ENCODE measurements at regions not wholly inside any gene's neighbourhood (a gene's known extent, or its start where the extent isn't known, plus 50 kb on each side); places are given as distances from the start of the nearest gene placed in this dataset.

- H3K36me3 Mint-ChIP-seq = no peaks in the 10 kb centered on the region
- no peak overlapping the region for H3K27ac Mint-ChIP-seq
- no peaks in the 10 kb centered on the region for H3K27me3 Mint-ChIP-seq
Observed at GRCh38 chr4:58935332-58935731, 1825.1 kb upstream of the IGFBP7 start.

GRCh38 chr4:58936436-58936835 lies 1826.3 kb upstream of the IGFBP7 start:
- H3K27ac Mint-ChIP-seq = no peak overlapping the region
- H3K27me3 Mint-ChIP-seq = no peaks in the 10 kb centered on the region
- H3K9me3 Mint-ChIP-seq (ENCODE audit: low read depth) = peaks cover 29% of the 10 kb centered on the region
- H3K4me3 Mint-ChIP-seq = no peak overlapping the region
- no peaks in the 10 kb centered on the region for H3K36me3 Mint-ChIP-seq
- no peaks in the 10 kb centered on the region for H3K4me1 Mint-ChIP-seq (ENCODE audit: low read depth)

More at GRCh38 chr4:58935332-58935731, 1825.1 kb upstream of the IGFBP7 start:
- Mint-ChIP-seq H3K9me3 (ENCODE audit: low read depth) (peaks cover 36% of the 10 kb centered on the region), H3K4me1 (ENCODE audit: low read depth) (no peaks in the 10 kb centered on the region), H3K4me3 (no peak overlapping the region)

DNA sequence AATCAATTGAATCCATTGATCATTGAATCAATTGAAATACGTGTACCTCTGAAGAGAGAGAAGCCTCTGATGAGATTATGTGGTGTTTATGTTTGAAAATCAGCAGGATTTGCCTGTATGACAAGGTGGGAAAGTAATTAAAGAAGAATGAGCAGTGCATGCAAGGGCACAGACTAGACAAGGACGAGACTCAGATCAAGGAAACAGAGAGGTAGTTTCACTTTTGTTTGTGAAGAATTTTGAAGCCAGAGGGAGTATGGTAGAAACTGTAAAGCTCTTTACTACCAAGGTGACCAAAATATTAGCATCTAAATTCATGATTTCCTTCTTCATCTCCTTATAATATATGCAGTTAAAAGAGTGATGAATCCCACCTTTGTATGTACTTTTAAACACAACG lies 1830.0 kb upstream of the IGFBP7 start:
- H3K4me3 Mint-ChIP-seq = no peak overlapping the region
- no peak overlapping the region for H3K27ac Mint-ChIP-seq
- H3K27me3 Mint-ChIP-seq = no peaks in the 10 kb centered on the region
- H3K4me1 Mint-ChIP-seq (ENCODE audit: low read depth) = no peaks in the 10 kb centered on the region
- H3K9me3 Mint-ChIP-seq (ENCODE audit: low read depth) = peaks cover 19% of the 10 kb centered on the region
- H3K36me3 Mint-ChIP-seq = no peaks in the 10 kb centered on the region

- Mint-ChIP-seq H3K4me1 (ENCODE audit: low read depth) (no peaks in the 10 kb centered on the region), H3K27ac (no peak overlapping the region), H3K36me3 (no peaks in the 10 kb centered on the region), H3K27me3 (no peaks in the 10 kb centered on the region), H3K9me3 (ENCODE audit: low read depth) (peaks cover 19% of the 10 kb centered on the region), H3K4me3 (no peak overlapping the region)
Observed at GRCh38 chr4:58941286-58941685, 1831.1 kb upstream of the IGFBP7 start.

GRCh38 chr4:58953575-58953974 lies 1843.4 kb upstream of the IGFBP7 start:
- Mint-ChIP-seq H3K9me3 (ENCODE audit: low read depth) (peaks cover 10% of the 10 kb centered on the region), H3K36me3 (no peaks in the 10 kb centered on the region), H3K4me3 (no peak overlapping the region), H3K27me3 (no peaks in the 10 kb centered on the region), H3K4me1 (ENCODE audit: low read depth) (no peaks in the 10 kb centered on the region), H3K27ac (no peak overlapping the region)

- no peaks in the 10 kb centered on the region for H3K27me3 Mint-ChIP-seq
- H3K27ac Mint-ChIP-seq = no peak overlapping the region
- H3K4me1 Mint-ChIP-seq (ENCODE audit: low read depth) = no peaks in the 10 kb centered on the region
- no peak overlapping the region for H3K4me3 Mint-ChIP-seq
- H3K9me3 Mint-ChIP-seq (ENCODE audit: low read depth) = peaks cover 9% of the 10 kb centered on the region
- no peaks in the 10 kb centered on the region for H3K36me3 Mint-ChIP-seq
Observed at GRCh38 chr4:58957711-58958110, 1847.5 kb upstream of the IGFBP7 start.

DNA sequence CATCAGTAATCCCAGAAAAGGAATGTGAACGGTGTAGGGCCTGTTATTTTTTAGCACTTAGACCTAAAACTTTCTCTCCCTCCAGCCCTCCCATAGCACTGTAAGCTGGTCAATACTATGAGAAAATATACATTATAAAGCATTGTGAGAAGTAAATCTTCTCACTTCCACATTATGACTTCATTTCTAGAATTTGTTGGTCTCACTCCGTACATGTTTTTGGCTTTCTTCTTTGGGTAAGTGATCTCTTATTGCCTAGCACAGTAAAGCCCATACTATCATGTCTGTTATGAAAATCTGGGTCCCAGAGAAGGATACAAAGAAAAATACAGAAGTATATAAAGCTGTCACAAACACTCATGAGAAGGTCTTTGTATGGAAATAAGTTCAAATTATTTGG lies 1851.1 kb upstream of the IGFBP7 start:
- Mint-ChIP-seq H3K9me3 (ENCODE audit: low read depth) (peaks cover 4% of the 10 kb centered on the region), H3K4me1 (ENCODE audit: low read depth) (no peaks in the 10 kb centered on the region), H3K4me3 (no peak overlapping the region), H3K27ac (no peak overlapping the region), H3K36me3 (no peaks in the 10 kb centered on the region), H3K27me3 (no peaks in the 10 kb centered on the region)

- Mint-ChIP-seq H3K36me3 (no peaks in the 10 kb centered on the region), H3K4me3 (no peak overlapping the region), H3K27me3 (no peaks in the 10 kb centered on the region)
Observed at GRCh38 chr4:58961925-58962324, 1851.7 kb upstream of the IGFBP7 start.

DNA sequence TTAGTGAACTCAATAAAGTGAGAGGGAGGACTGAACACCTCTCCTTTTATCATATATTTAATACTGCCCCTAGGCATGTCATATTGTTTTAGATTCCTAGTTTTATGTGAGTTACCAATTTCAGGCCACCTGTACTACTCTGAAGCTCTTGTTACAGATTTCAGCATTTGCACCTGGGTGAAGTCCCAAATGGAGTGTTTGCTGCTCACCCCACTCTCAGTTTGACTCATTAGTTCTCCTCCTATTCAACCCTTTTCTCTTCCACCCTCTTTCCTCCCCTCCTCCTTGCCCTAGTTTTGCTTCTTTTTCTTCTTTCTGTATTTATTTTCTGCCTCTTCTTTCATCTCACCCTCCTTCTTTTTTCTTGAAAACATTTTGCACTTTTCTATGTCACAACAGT lies 1852.2 kb upstream of the IGFBP7 start:
- H3K36me3 Mint-ChIP-seq = no peaks in the 10 kb centered on the region
- no peak overlapping the region for H3K4me3 Mint-ChIP-seq
- peaks cover 4% of the 10 kb centered on the region for H3K9me3 Mint-ChIP-seq (ENCODE audit: low read depth)
- H3K27me3 Mint-ChIP-seq = no peaks in the 10 kb centered on the region
- no peaks in the 10 kb centered on the region for H3K4me1 Mint-ChIP-seq (ENCODE audit: low read depth)
- H3K27ac Mint-ChIP-seq = no peak overlapping the region

More at GRCh38 chr4:58961925-58962324, 1851.7 kb upstream of the IGFBP7 start:
- H3K9me3 Mint-ChIP-seq (ENCODE audit: low read depth) = peaks cover 4% of the 10 kb centered on the region
- no peaks in the 10 kb centered on the region for H3K4me1 Mint-ChIP-seq (ENCODE audit: low read depth)
- no peak overlapping the region for H3K27ac Mint-ChIP-seq

DNA sequence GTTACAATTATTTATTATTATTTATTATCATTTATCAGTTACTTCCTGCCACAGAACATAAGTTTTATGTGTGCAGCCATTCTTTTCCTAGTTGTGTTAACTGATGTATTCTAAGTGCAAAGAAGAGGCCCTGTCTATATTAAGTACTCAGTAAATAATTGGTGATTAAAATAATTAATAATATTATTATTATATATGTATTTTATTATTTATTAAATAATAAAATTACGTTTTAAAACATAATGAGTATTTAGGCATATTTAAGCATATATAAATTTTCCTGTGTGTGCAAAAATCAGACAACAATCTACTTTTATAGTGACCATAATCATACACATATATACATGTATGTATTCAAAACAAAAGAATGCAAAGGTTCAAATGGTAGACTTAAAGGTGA lies 1871.6 kb upstream of the IGFBP7 start:
- Mint-ChIP-seq H3K9me3 (ENCODE audit: low read depth) (peaks cover 4% of the 10 kb centered on the region), H3K27ac (no peak overlapping the region), H3K4me3 (no peak overlapping the region), H3K4me1 (ENCODE audit: low read depth) (no peaks in the 10 kb centered on the region), H3K36me3 (no peaks in the 10 kb centered on the region), H3K27me3 (no peaks in the 10 kb centered on the region)

DNA sequence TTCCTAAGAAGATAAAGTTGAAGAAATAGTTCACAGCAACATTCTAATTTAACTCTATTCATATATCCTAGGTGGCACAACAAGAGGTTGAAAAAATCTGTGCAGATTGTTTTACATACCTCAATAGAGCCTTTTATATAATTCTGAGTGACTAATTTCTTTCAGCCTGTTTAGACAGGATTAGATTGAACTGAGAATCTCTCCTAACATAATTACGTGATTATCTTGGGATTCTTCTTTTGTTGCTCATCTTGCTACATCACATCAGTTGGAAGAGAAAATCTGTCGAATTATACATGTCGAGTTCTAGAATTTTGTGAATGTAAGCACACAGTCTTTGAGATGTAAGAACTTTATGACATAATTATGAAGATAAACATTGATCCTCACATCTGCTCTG lies 1873.7 kb upstream of the IGFBP7 start:
- Mint-ChIP-seq H3K4me1 (ENCODE audit: low read depth) (no peaks in the 10 kb centered on the region), H3K9me3 (ENCODE audit: low read depth) (peaks cover 7% of the 10 kb centered on the region), H3K4me3 (no peak overlapping the region), H3K27me3 (no peaks in the 10 kb centered on the region), H3K36me3 (no peaks in the 10 kb centered on the region), H3K27ac (no peak overlapping the region)

GRCh38 chr4:59002148-59002547 lies 1892.0 kb upstream of the IGFBP7 start:
- no peaks in the 10 kb centered on the region for H3K36me3 Mint-ChIP-seq
- H3K27ac Mint-ChIP-seq = no peak overlapping the region
- peaks cover 20% of the 10 kb centered on the region for H3K9me3 Mint-ChIP-seq (ENCODE audit: low read depth)
- no peaks in the 10 kb centered on the region for H3K4me1 Mint-ChIP-seq (ENCODE audit: low read depth)
- no peaks in the 10 kb centered on the region for H3K27me3 Mint-ChIP-seq
- H3K4me3 Mint-ChIP-seq = no peak overlapping the region

- H3K27ac Mint-ChIP-seq = no peak overlapping the region
- no peaks in the 10 kb centered on the region for H3K27me3 Mint-ChIP-seq
- peaks cover 17% of the 10 kb centered on the region for H3K9me3 Mint-ChIP-seq (ENCODE audit: low read depth)
- H3K4me3 Mint-ChIP-seq = no peak overlapping the region
- no peaks in the 10 kb centered on the region for H3K4me1 Mint-ChIP-seq (ENCODE audit: low read depth)
- no peaks in the 10 kb centered on the region for H3K36me3 Mint-ChIP-seq
Observed at GRCh38 chr4:59024257-59024656, 1914.1 kb upstream of the IGFBP7 start.

DNA sequence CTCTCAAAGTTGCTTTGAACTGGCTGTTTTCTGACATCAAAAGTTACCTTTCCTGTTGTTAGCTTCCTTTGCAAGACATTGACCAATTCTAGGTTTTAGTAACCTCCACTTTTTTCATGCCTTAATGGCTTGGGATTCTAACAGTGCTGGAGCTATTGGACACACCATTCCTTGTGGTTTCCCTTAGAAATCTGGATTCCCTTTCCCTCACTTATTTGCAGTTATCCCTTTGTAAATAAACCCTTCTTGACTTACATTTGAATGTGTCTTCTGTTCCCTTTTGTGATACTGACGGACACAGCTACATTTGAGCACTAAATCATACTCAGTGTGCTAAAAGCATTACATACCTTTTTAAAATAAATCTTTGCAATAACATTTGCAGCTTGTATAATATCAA lies 1927.6 kb upstream of the IGFBP7 start:
- no peaks in the 10 kb centered on the region for H3K27me3 Mint-ChIP-seq
- no peaks in the 10 kb centered on the region for H3K4me1 Mint-ChIP-seq (ENCODE audit: low read depth)
- H3K27ac Mint-ChIP-seq = no peak overlapping the region
- peaks cover 14% of the 10 kb centered on the region for H3K9me3 Mint-ChIP-seq (ENCODE audit: low read depth)
- H3K36me3 Mint-ChIP-seq = no peaks in the 10 kb centered on the region
- no peak overlapping the region for H3K4me3 Mint-ChIP-seq

DNA sequence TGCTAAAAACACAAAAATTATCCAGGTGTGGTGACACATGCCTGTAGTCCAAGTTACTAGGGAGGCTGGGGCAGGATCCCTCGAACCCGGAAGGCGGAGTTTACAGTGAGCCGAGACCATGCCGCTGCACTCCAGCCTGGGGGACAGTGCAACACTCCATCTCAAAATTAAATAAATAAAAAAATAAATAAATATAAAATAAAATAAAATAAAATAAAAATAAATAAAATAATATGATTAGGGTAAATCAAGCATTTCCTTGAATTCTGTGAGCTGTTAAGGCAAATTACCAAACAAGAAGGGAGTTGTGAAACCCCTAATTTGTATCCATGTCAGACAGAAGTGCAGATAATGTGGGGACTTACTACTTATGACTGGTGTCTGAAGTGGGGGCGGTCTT lies 1928.9 kb upstream of the IGFBP7 start:
- Mint-ChIP-seq H3K4me1 (ENCODE audit: low read depth) (no peaks in the 10 kb centered on the region), H3K36me3 (no peaks in the 10 kb centered on the region), H3K9me3 (ENCODE audit: low read depth) (peaks cover 19% of the 10 kb centered on the region), H3K27me3 (no peaks in the 10 kb centered on the region), H3K27ac (no peak overlapping the region), H3K4me3 (no peak overlapping the region)

DNA sequence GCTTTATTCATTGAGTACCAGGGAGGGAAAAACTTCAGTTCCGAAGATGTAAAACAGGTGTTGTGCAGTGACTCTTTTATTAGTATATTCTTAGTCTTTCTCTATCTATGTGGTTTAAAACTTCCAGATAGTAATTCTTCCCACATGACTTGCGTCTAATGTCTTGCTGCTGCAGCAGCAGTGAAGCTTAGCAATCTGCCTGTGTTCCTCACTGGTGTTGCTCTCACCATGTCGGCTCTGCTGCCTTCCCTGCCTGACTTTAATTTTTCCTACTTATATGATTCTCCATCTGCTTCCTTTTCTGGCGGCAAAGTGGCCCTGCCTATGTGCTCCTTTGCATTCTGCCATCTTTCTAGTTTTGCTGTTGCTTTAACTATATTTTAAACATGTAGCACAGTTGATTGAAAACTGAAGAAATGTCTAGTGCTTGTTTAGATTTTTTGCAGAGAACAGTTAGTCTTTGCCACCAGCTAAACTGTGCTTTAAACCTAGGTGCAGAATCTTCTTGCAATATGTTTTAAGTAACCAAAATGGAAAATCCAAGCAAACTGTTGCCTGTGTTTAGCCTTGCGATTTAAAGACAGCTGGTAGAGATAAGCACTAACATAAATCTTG lies 1934.2 kb upstream of the IGFBP7 start:
- Mint-ChIP-seq H3K4me3 (no peak overlapping the region), H3K4me1 (ENCODE audit: low read depth) (no peaks in the 10 kb centered on the region), H3K36me3 (no peaks in the 10 kb centered on the region), H3K27ac (no peak overlapping the region), H3K9me3 (ENCODE audit: low read depth) (peaks cover 10% of the 10 kb centered on the region), H3K27me3 (no peaks in the 10 kb centered on the region)
